Activated B cell treated with CpG ODN at 0.5 μM for 24 hours (primary cell): ENCODE measurements at regions not wholly inside any gene's neighbourhood (a gene's known extent, or its start where the extent isn't known, plus 50 kb on each side); places are given as distances from the start of the nearest gene placed in this dataset.

Source experiments
- ATAC-seq: fragments of 200-7000 bp; cut with Tn5 transposase; one replicate; pipeline ENCODE4 v1.10.0; 2021; ENCODE audit warnings: low read depth, mild to moderate bottlenecking, moderate library complexity
- CTCF ChIA-PET: fragments of 350-600 bp; sonication (Branson Sonifier 250); formaldehyde crosslinking; loops from one replicate; lab custom pipeline; 2021; ENCODE audit warnings: antibody characterized with exemption; lab: Charles Lee
- POLR2A ChIA-PET: fragments of 350-600 bp; sonication (Branson Sonifier 250); formaldehyde crosslinking; loops from one replicate; lab custom pipeline; 2021; ENCODE audit warnings: antibody characterized with exemption; lab: Charles Lee
- DNase-seq: peaks from one replicate; pipeline ENCODE4 v3.0.0; 2022
- H3K27ac Mint-ChIP-seq: one replicate; pipeline ENCODE4 v1.8.0; 2020; ENCODE audit warnings: mixed read lengths
- H3K27me3 Mint-ChIP-seq: one replicate; pipeline ENCODE4 v1.8.0; 2021; ENCODE audit warnings: mixed read lengths
- H3K36me3 Mint-ChIP-seq: one replicate; pipeline ENCODE4 v1.8.0; 2021; ENCODE audit warnings: low read depth, mixed read lengths
- H3K4me1 Mint-ChIP-seq: one replicate; pipeline ENCODE4 v1.8.0; 2021; ENCODE audit warnings: mixed read lengths
- H3K4me3 Mint-ChIP-seq: one replicate; pipeline ENCODE4 v1.8.0; 2020; ENCODE audit warnings: mild to moderate bottlenecking, mixed read lengths
- H3K9me3 Mint-ChIP-seq: one replicate; pipeline ENCODE4 v1.8.0; 2020; ENCODE audit warnings: mixed read lengths
- intact Hi-C: fragments of 100-400 bp; cut with micrococcal nuclease; formaldehyde crosslinking; loops from one replicate; pipeline ENCODE4 v1.15.1; 2024
- TF ChIP-seq, protein P1 (sequence below): fragments of 200-600 bp; IDR thresholded peaks from one replicate; pipeline ENCODE4 v1.8.0; 2022; ENCODE audit warnings: antibody characterized with exemption, mild to moderate bottlenecking

DNA sequence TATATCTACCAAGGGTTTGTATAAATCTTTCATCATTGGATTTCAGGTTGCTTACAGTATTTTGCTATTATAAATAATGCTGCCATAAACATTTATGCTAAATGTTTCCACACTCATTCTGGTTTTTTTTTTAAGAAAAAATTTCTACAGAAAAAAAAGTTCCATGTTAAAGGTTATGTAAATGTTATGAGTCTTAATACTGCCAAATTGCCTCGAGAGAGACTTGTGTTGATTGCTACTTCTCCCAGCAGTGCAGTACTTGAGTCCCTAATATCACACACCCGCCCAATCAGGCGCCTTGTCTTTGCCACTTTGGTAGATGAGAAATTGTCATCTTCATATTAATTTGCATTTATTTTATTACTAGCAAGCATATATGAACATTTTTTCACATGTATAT, 96.7 kb upstream of the TMEM26 start:
- intact Hi-C loops: no loop called here
- H3K36me3 Mint-ChIP-seq: no peaks in the 10 kb centered on the region
- POLR2A ChIA-PET: no interaction called here
- H3K9me3 Mint-ChIP-seq: peaks cover under 1% of the 10 kb centered on the region
- DNase-seq: no peak
- no peaks in the 10 kb centered on the region for H3K4me1 Mint-ChIP-seq
- peaks cover 11% of the 10 kb centered on the region for H3K27me3 Mint-ChIP-seq
- TF ChIP-seq, protein P1, sequence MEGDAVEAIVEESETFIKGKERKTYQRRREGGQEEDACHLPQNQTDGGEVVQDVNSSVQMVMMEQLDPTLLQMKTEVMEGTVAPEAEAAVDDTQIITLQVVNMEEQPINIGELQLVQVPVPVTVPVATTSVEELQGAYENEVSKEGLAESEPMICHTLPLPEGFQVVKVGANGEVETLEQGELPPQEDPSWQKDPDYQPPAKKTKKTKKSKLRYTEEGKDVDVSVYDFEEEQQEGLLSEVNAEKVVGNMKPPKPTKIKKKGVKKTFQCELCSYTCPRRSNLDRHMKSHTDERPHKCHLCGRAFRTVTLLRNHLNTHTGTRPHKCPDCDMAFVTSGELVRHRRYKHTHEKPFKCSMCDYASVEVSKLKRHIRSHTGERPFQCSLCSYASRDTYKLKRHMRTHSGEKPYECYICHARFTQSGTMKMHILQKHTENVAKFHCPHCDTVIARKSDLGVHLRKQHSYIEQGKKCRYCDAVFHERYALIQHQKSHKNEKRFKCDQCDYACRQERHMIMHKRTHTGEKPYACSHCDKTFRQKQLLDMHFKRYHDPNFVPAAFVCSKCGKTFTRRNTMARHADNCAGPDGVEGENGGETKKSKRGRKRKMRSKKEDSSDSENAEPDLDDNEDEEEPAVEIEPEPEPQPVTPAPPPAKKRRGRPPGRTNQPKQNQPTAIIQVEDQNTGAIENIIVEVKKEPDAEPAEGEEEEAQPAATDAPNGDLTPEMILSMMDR: no peak
- ATAC-seq: no peak
- H3K4me3 Mint-ChIP-seq: no peak overlapping the region
- CTCF ChIA-PET: no interaction called here
- H3K27ac Mint-ChIP-seq: no peak overlapping the region

DNA sequence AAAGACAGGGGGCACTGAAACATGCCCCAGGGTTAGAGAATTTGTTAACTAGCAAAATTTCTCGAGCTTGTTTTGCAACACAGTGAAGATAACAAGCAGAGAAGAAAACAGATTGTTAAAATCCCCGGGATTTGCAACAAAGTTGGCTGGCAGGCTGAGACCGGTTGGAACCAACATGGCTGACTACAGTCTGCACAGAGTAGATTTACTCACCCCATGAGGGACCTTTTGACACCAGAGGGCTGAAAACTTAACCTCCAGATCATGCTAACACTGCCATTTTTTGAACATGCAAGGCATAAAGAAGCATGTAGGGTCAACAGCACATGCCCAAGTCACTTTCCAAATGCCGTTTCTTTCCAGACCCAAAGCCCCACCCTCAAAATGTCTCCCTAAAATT, 95.2 kb upstream of the TMEM26 start:
- ChIA-PET POLR2A (no interaction called here), CTCF (no interaction called here)
- intact Hi-C loops: no loop called here
- TF ChIP-seq, protein P1: no peak
- peaks cover 11% of the 10 kb centered on the region for H3K27me3 Mint-ChIP-seq
- DNase-seq: no peak
- no peak overlapping the region for H3K27ac Mint-ChIP-seq
- no peak overlapping the region for H3K4me3 Mint-ChIP-seq
- no peaks in the 10 kb centered on the region for H3K36me3 Mint-ChIP-seq
- no peak for ATAC-seq
- H3K4me1 Mint-ChIP-seq: no peaks in the 10 kb centered on the region
- H3K9me3 Mint-ChIP-seq: peaks cover 3% of the 10 kb centered on the region

DNA sequence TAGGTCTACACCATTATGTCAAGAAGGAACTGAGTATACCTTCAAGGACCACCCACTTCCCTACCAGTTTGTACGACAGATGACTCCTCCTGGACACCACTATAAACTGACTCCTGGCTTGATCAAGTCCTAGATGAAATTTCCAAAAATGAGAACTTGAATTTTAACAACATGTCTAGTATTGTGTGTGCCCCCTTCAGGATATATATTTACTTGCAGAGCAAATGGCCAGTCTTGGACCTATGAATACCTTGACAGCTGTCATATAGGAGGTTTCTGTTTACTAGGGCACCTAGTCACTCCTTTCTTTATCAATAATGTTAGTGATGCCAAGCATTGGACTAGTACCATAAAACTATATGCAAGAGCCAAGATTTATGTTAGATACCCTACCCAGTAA, 94.1 kb upstream of the TMEM26 start:
- ATAC-seq: no peak
- Mint-ChIP-seq H3K36me3 (no peaks in the 10 kb centered on the region), H3K4me3 (no peak overlapping the region), H3K4me1 (no peaks in the 10 kb centered on the region), H3K27ac (no peak overlapping the region), H3K27me3 (peaks cover 9% of the 10 kb centered on the region), H3K9me3 (peaks cover 3% of the 10 kb centered on the region)
- no peak for DNase-seq
- ChIA-PET POLR2A (no interaction called here), CTCF (no interaction called here)
- TF ChIP-seq, protein P1: no peak
- intact Hi-C loops: no loop called here

DNA sequence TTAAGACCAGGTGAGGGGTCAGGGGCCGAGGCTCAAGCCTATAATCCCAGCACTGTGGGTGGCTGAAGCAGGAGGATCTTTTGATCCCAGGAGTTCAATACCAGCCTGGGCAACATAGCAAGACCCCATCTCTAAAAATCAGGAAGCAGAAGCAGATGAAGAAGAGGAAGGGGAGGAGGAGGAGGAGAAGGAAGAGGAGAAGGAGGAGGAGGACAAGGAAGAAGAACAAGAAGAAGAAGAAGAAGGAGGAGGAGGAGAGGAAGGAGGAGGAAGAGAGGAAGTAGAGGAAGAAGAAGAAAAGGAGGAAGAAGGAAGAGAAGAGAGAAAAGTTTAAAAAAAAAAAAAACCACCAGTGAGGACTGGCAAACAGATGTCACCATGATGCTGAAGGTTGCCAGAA, 92.0 kb upstream of the TMEM26 start:
- Mint-ChIP-seq H3K27ac (no peak overlapping the region), H3K36me3 (no peaks in the 10 kb centered on the region), H3K4me1 (no peaks in the 10 kb centered on the region), H3K9me3 (peaks cover 3% of the 10 kb centered on the region), H3K4me3 (no peak overlapping the region), H3K27me3 (peaks cover 10% of the 10 kb centered on the region)
- intact Hi-C loops: no loop called here
- ChIA-PET POLR2A (no interaction called here), CTCF (no interaction called here)
- no peak for DNase-seq
- TF ChIP-seq, protein P1: no peak
- ATAC-seq: no peak

DNA sequence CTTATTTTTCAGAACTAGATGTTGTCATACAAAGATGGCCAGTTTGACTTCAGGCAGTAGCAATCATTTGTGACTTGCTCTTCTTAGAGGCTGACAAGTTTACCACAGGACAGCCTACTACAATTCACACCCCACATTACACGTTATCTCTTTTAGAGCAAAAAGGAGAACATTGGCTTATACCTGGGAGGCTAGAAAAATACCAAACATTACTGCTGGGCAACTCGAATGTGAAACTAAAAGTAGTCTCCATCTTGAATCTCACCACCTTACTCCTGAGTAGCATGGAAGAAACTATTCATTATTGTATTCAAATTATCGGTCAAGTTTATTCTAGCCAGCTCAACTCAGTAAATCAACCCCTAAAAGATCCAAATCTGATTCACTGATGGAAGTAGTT, 90.7 kb upstream of the TMEM26 start:
- intact Hi-C loops: no loop called here
- Mint-ChIP-seq H3K4me1 (no peaks in the 10 kb centered on the region), H3K9me3 (peaks cover 3% of the 10 kb centered on the region), H3K36me3 (no peaks in the 10 kb centered on the region), H3K4me3 (no peak overlapping the region), H3K27me3 (peaks cover 10% of the 10 kb centered on the region), H3K27ac (no peak overlapping the region)
- POLR2A ChIA-PET: no interaction called here
- ATAC-seq: no peak
- TF ChIP-seq, protein P1: no peak
- CTCF ChIA-PET: no interaction called here
- DNase-seq: no peak
